ENCODE measurements at regions not wholly inside any gene's neighbourhood (a gene's known extent, or its start where the extent isn't known, plus 50 kb on each side); places are given as distances from the start of the nearest gene placed in this dataset.

DNA sequence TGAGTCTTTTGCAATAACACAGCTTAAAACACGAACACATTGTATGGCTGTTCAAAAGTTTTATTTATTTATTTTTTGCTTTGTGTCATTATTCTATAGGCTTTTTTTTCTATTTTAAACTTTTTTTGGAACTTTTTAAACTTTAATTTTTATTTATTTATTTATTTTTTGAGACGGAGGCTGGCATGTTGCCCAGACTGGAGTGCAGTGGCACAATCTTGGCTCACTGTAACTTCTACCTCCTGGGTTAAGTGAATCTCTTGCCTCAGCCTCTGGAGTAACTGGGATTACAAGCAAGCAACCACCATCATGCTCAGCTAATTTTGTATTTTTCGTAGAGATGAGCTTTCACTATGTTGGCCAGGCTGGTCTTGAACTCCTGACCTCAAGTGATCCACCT lies 88.3 kb upstream of the GADD45A start:
- Histone ChIP-seq H3K4me1 (no peaks in the 10 kb centered on the region), H3K27ac (no peak overlapping the region), H3K36me3 (no peaks in the 10 kb centered on the region), H3K9me3 (no peaks in the 10 kb centered on the region), H3K4me3 (no peak overlapping the region), H3K27me3 (no peaks in the 10 kb centered on the region)
- no peak for DNase-seq (ENCODE audit: extremely low spot score in 2 of 2)
- intact Hi-C loops (cut with DNase I), result no loop called here
- TF ChIP-seq POLR2AphosphoS5 (IDR thresholded peaks at IDR 0.05; ENCODE audit: insufficient read depth in 1 of 2, low read depth in 1 of 2), result no peak
- TF ChIP-seq, protein P1, sequence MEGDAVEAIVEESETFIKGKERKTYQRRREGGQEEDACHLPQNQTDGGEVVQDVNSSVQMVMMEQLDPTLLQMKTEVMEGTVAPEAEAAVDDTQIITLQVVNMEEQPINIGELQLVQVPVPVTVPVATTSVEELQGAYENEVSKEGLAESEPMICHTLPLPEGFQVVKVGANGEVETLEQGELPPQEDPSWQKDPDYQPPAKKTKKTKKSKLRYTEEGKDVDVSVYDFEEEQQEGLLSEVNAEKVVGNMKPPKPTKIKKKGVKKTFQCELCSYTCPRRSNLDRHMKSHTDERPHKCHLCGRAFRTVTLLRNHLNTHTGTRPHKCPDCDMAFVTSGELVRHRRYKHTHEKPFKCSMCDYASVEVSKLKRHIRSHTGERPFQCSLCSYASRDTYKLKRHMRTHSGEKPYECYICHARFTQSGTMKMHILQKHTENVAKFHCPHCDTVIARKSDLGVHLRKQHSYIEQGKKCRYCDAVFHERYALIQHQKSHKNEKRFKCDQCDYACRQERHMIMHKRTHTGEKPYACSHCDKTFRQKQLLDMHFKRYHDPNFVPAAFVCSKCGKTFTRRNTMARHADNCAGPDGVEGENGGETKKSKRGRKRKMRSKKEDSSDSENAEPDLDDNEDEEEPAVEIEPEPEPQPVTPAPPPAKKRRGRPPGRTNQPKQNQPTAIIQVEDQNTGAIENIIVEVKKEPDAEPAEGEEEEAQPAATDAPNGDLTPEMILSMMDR (IDR thresholded peaks at IDR 0.05), result no peak
- no peak for TF ChIP-seq POLR2A (IDR thresholded peaks at IDR 0.05)

DNA sequence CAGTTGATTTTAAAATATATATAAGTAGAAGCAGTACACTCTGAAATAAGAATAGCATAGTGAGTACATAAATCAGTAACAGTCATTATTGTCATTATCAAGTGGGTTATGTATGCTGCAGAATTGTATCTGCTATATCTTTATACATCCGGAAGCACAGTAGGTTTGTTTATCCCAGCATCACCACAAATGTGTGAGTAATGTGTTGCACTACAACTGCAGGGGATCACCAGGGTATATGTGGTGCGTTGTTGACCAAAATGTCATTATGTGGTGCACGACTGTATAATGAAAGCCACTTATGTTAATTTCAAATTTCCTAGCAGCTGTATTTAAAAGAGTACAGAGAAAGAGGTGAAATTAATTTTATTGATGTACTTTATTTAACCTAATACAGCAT lies 87.7 kb upstream of the GADD45A start:
- no peaks in the 10 kb centered on the region for H3K27me3 ChIP-seq
- no peaks in the 10 kb centered on the region for H3K9me3 ChIP-seq
- DNase-seq (ENCODE audit: extremely low spot score in 2 of 2), result no peak
- no peak overlapping the region for H3K27ac ChIP-seq
- H3K4me3 ChIP-seq, result no peak overlapping the region
- intact Hi-C loops (cut with DNase I), result no loop called here
- no peak for TF ChIP-seq POLR2A (IDR thresholded peaks at IDR 0.05)
- TF ChIP-seq, protein P1 (IDR thresholded peaks at IDR 0.05), result no peak
- TF ChIP-seq POLR2AphosphoS5 (IDR thresholded peaks at IDR 0.05; ENCODE audit: insufficient read depth in 1 of 2, low read depth in 1 of 2), result no peak
- no peaks in the 10 kb centered on the region for H3K4me1 ChIP-seq
- H3K36me3 ChIP-seq, result no peaks in the 10 kb centered on the region

DNA sequence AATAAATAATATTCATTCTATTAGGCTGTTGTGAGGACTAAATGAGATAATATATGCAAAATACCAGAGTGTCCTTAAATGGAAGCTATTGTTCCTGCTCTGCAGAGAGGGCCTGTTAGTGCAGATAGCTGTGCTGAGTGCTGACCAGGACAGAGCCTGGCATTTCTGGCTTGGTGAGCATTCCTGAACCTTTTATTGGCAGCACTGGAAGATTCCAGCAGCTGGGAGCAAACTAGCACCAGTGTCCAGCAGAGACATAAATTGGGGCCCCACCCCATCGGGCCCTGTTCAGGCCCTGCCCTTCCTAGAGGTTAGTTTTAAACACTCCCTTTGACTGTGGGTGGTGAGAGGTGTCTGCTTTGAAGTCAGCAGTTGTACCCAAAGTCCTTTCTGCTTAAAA lies 85.9 kb upstream of the GADD45A start:
- no peaks in the 10 kb centered on the region for H3K9me3 ChIP-seq
- H3K4me3 ChIP-seq, result no peak overlapping the region
- intact Hi-C loops (cut with DNase I), result no loop called here
- H3K36me3 ChIP-seq, result no peaks in the 10 kb centered on the region
- peak in 1 of 2 donors; percentile 42 for DNase-seq (ENCODE audit: extremely low spot score in 2 of 2)
- no peak overlapping the region for H3K27ac ChIP-seq
- H3K4me1 ChIP-seq, result no peaks in the 10 kb centered on the region
- TF ChIP-seq, protein P1 (IDR thresholded peaks at IDR 0.05), result no peak
- no peak for TF ChIP-seq POLR2A (IDR thresholded peaks at IDR 0.05)
- TF ChIP-seq POLR2AphosphoS5 (IDR thresholded peaks at IDR 0.05; ENCODE audit: insufficient read depth in 1 of 2, low read depth in 1 of 2), result no peak
- H3K27me3 ChIP-seq, result no peaks in the 10 kb centered on the region

DNA sequence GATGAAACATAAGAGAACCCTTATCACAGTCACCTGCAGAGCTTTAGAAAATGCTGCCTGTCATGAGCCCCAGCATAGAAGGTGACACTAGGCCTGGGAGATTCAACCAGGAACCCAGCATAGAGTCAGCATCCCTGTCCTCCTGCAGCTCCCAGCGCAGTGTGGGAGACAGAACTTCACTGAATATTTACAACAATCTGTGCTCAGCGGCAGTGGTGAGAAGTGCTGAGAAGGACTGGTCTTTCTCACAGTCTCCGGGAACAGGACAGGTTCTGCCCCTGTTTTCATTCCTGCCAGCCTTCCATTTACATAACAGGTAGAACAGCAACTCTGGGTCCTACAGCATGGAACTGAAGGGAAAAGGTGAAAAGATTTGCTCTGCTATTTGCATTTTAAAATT lies 83.5 kb upstream of the GADD45A start:
- H3K4me1 ChIP-seq, result no peaks in the 10 kb centered on the region
- H3K4me3 ChIP-seq, result no peak overlapping the region
- TF ChIP-seq POLR2AphosphoS5 (IDR thresholded peaks at IDR 0.05; ENCODE audit: insufficient read depth in 1 of 2, low read depth in 1 of 2) (no peak), POLR2A (IDR thresholded peaks at IDR 0.05) (no peak)
- TF ChIP-seq, protein P1 (IDR thresholded peaks at IDR 0.05), result no peak
- intact Hi-C loops (cut with DNase I), result no loop called here
- peak in 1 of 2 donors; percentile 31 for DNase-seq (ENCODE audit: extremely low spot score in 2 of 2)
- H3K27ac ChIP-seq, result no peak overlapping the region
- no peaks in the 10 kb centered on the region for H3K27me3 ChIP-seq
- no peaks in the 10 kb centered on the region for H3K36me3 ChIP-seq
- no peaks in the 10 kb centered on the region for H3K9me3 ChIP-seq

DNA sequence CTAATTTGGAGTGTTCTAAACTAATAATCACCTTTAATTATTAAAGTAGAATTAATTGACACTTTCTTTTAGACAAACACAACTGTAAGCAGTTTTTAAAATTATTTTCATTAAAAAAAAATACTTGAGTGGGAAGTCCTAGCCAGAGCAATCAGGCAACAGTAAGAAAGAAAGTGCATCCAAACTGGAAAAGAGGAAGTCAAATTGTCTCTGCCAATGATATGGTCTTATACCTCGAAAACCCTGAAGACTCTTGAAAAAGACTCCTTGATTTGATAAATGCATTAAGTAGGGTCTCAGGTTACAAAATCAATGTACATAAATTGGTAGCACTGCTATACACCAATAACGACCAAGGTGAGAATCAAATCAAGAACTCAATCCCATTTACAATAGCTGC lies 83.0 kb upstream of the GADD45A start:
- intact Hi-C loops (cut with DNase I), result no loop called here
- no peaks in the 10 kb centered on the region for H3K27me3 ChIP-seq
- TF ChIP-seq POLR2AphosphoS5 (IDR thresholded peaks at IDR 0.05; ENCODE audit: insufficient read depth in 1 of 2, low read depth in 1 of 2) (no peak), POLR2A (IDR thresholded peaks at IDR 0.05) (no peak)
- TF ChIP-seq, protein P1 (IDR thresholded peaks at IDR 0.05), result no peak
- H3K9me3 ChIP-seq, result no peaks in the 10 kb centered on the region
- H3K4me1 ChIP-seq, result no peaks in the 10 kb centered on the region
- no peak for DNase-seq (ENCODE audit: extremely low spot score in 2 of 2)
- H3K36me3 ChIP-seq, result no peaks in the 10 kb centered on the region
- no peak overlapping the region for H3K27ac ChIP-seq
- H3K4me3 ChIP-seq, result no peak overlapping the region
